MM.1S (cell line): ENCODE measurements at regions not wholly inside any gene's neighbourhood (a gene's known extent, or its start where the extent isn't known, plus 50 kb on each side); places are given as distances from the start of the nearest gene placed in this dataset.

Source experiments
- DNase-seq: peaks from one replicate; pipeline ENCODE4 v3.0.0-alpha.2; 2015
- H2AFZ ChIP-seq: fragments of 300-600 bp; sonication (generic); 2 replicates; pipeline ENCODE4 v1.6.0; 2016; ENCODE audit warnings: antibody characterized with exemption, low read length
- H3F3A ChIP-seq: fragments of 300-600 bp; sonication (generic); 2 replicates; pipeline ENCODE4 v1.6.1; 2016; ENCODE audit warnings: mild to moderate bottlenecking, antibody characterized with exemption, low read length, moderate library complexity, mixed read lengths; ENCODE audit not compliant: insufficient read depth
- H3K27ac ChIP-seq: fragments of 300-600 bp; sonication (generic); 2 replicates; pipeline ENCODE4 v1.5.1; 2016; ENCODE audit warnings: mild to moderate bottlenecking, low read length
- H3K27me3 ChIP-seq: fragments of 300-600 bp; sonication (generic); replicated peaks from 2 replicates; pipeline ENCODE4 v1.6.0; 2016; ENCODE audit warnings: low read length; ENCODE audit not compliant: insufficient read depth
- H3K36me3 ChIP-seq: fragments of 300-600 bp; sonication (generic); replicated peaks from 2 replicates; pipeline ENCODE4 v1.6.1; 2016; ENCODE audit warnings: mild to moderate bottlenecking, low read length, mixed read lengths; ENCODE audit not compliant: insufficient read depth
- H3K4me1 ChIP-seq: fragments of 300-600 bp; sonication (generic); 2 replicates; pipeline ENCODE4 v1.6.1; 2016; ENCODE audit warnings: low read length, mixed read lengths
- H3K4me2 ChIP-seq: fragments of 300-600 bp; sonication (generic); 2 replicates; pipeline ENCODE4 v1.6.0; 2016; ENCODE audit warnings: low read depth, low read length
- H3K4me3 ChIP-seq: fragments of 300-600 bp; sonication (generic); 2 replicates; pipeline ENCODE4 v1.5.1; 2016; ENCODE audit warnings: low read length, mixed read lengths
- H3K79me2 ChIP-seq: fragments of 300-600 bp; sonication (generic); 2 replicates; pipeline ENCODE4 v1.6.1; 2016; ENCODE audit warnings: mixed run types, low read length, mixed read lengths
- H3K9ac ChIP-seq: fragments of 300-600 bp; sonication (generic); 2 replicates; pipeline ENCODE4 v1.6.1; 2016; ENCODE audit warnings: low read length, mixed read lengths
- H3K9me2 ChIP-seq: fragments of 300-600 bp; sonication (generic); replicated peaks from 2 replicates; pipeline ENCODE4 v1.6.1; 2016; ENCODE audit warnings: mild to moderate bottlenecking, low read length, mixed read lengths; ENCODE audit not compliant: insufficient read depth
- H3K9me3 ChIP-seq: fragments of 300-600 bp; sonication (generic); replicated peaks from 2 replicates; pipeline ENCODE4 v1.6.1; 2016; ENCODE audit warnings: mild to moderate bottlenecking, low read length, mixed read lengths; ENCODE audit not compliant: insufficient read depth
- H4K20me1 ChIP-seq: fragments of 300-600 bp; sonication (generic); 2 replicates; pipeline ENCODE4 v1.6.1; 2016; ENCODE audit warnings: mild to moderate bottlenecking, low read length, moderate library complexity, mixed read lengths; ENCODE audit not compliant: insufficient read depth
- EZH2 ChIP-seq: fragments of 300-600 bp; sonication (generic); optimal IDR thresholded peaks from 2 replicates; pipeline ENCODE3; 2017; ENCODE audit warnings: low read depth, mild to moderate bottlenecking, antibody characterized with exemption, low read length, mixed read lengths
- EZH2phosphoT487 ChIP-seq: fragments of 300-600 bp; sonication (generic); IDR thresholded peaks from 2 replicates; pipeline ENCODE4 v1.6.1; 2018; ENCODE audit warnings: antibody characterized with exemption, low read length
- TF ChIP-seq, protein P1 (sequence below): fragments of 300-600 bp; sonication (generic); IDR thresholded peaks from 2 replicates; pipeline ENCODE4 v1.5.1; 2016; ENCODE audit warnings: antibody characterized with exemption, low read length, mixed read lengths

DNA sequence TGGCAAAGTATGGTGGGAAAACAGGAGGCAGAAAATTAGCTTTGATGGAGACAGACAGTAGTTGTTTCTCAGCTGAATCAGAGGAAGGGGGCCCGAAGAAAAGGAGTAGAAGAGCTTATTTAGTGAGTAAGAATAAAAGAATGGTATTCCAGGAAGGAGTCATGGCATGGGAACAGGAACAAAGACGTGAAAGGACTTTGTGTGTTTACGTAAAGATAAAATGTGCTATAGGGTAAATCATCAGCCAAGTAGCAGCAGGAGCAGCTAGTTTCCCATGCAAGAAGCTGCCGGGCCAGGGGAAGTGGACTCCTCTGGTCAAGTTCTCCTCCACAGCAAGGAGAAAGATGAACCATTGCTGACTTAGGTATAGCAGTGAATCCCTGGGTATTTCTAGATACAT lies 454.5 kb downstream of the HINT1 start:
- Histone ChIP-seq H3K79me2 (no peaks in the 10 kb centered on the region), H3K9me2 (no peaks in the 10 kb centered on the region), H2AFZ (no peak overlapping the region), H3K4me2 (no peak overlapping the region), H3F3A (no peaks in the 10 kb centered on the region), H4K20me1 (no peaks in the 10 kb centered on the region), H3K27ac (no peak overlapping the region), H3K9ac (no peak overlapping the region), H3K27me3 (no peaks in the 10 kb centered on the region), H3K9me3 (no peaks in the 10 kb centered on the region), H3K36me3 (no peaks in the 10 kb centered on the region), H3K4me1 (no peaks in the 10 kb centered on the region), H3K4me3 (no peak overlapping the region)
- TF ChIP-seq, protein P1, sequence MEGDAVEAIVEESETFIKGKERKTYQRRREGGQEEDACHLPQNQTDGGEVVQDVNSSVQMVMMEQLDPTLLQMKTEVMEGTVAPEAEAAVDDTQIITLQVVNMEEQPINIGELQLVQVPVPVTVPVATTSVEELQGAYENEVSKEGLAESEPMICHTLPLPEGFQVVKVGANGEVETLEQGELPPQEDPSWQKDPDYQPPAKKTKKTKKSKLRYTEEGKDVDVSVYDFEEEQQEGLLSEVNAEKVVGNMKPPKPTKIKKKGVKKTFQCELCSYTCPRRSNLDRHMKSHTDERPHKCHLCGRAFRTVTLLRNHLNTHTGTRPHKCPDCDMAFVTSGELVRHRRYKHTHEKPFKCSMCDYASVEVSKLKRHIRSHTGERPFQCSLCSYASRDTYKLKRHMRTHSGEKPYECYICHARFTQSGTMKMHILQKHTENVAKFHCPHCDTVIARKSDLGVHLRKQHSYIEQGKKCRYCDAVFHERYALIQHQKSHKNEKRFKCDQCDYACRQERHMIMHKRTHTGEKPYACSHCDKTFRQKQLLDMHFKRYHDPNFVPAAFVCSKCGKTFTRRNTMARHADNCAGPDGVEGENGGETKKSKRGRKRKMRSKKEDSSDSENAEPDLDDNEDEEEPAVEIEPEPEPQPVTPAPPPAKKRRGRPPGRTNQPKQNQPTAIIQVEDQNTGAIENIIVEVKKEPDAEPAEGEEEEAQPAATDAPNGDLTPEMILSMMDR = no peak
- no peak for TF ChIP-seq EZH2phosphoT487
- no peak for TF ChIP-seq EZH2
- DNase-seq = no peak

DNA sequence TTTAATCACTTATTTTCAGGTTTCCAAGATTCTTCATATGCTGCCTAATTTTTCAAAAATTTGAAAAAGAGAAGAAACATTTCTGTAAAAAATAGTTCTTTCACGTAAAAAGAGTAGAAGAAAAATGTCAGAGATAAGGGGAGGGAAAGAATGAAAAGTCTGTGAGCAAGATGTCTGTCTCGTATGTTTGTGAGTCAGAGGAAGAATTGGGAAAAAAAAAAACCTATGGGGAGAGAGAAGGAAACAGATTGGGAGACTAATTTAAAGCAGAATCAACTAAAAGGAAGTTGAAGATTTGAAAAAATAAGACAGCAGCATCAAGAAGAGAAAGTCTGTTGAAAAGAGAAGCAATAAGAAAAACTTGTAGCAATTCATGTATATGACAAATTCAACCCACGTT lies 456.3 kb downstream of the HINT1 start:
- Histone ChIP-seq H3K36me3 (no peaks in the 10 kb centered on the region), H2AFZ (no peak overlapping the region), H3K4me3 (no peak overlapping the region), H4K20me1 (no peaks in the 10 kb centered on the region), H3K27ac (no peak overlapping the region), H3K9me3 (no peaks in the 10 kb centered on the region), H3K4me1 (no peaks in the 10 kb centered on the region), H3K9me2 (no peaks in the 10 kb centered on the region), H3F3A (no peaks in the 10 kb centered on the region), H3K27me3 (no peaks in the 10 kb centered on the region), H3K79me2 (no peaks in the 10 kb centered on the region), H3K9ac (no peak overlapping the region), H3K4me2 (no peak overlapping the region)
- DNase-seq = no peak
- no peak for TF ChIP-seq EZH2

DNA sequence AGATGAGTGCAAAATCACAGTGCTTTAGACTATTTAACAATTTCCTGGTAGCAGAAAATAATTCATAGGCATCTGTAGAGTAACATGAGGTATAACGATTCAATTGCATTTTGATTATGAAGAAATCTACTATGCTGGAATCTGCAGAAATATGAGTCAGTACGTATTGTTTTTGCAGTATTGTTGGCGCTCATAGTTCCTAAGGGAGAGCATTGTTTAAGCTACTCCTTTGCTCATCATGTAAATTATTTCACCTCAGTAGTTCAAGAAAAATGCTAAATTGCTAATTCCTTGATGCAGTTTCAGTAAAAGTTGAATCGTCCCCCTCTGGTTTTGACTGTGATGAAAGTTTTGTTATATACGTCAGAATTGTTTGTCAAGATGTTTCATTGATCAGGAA lies 458.4 kb downstream of the HINT1 start:
- H4K20me1 ChIP-seq = no peaks in the 10 kb centered on the region
- no peaks in the 10 kb centered on the region for H3K9me2 ChIP-seq
- no peaks in the 10 kb centered on the region for H3K4me1 ChIP-seq
- H3K27me3 ChIP-seq = no peaks in the 10 kb centered on the region
- H3K4me2 ChIP-seq = no peak overlapping the region
- DNase-seq = no peak
- H3K27ac ChIP-seq = no peak overlapping the region
- H3K79me2 ChIP-seq = no peaks in the 10 kb centered on the region
- H3K4me3 ChIP-seq = no peak overlapping the region
- no peak overlapping the region for H2AFZ ChIP-seq
- H3K36me3 ChIP-seq = no peaks in the 10 kb centered on the region
- no peaks in the 10 kb centered on the region for H3K9me3 ChIP-seq
- no peaks in the 10 kb centered on the region for H3F3A ChIP-seq
- TF ChIP-seq EZH2phosphoT487 = no peak
- TF ChIP-seq, protein P1 = no peak
- TF ChIP-seq EZH2 = no peak
- no peak overlapping the region for H3K9ac ChIP-seq

DNA sequence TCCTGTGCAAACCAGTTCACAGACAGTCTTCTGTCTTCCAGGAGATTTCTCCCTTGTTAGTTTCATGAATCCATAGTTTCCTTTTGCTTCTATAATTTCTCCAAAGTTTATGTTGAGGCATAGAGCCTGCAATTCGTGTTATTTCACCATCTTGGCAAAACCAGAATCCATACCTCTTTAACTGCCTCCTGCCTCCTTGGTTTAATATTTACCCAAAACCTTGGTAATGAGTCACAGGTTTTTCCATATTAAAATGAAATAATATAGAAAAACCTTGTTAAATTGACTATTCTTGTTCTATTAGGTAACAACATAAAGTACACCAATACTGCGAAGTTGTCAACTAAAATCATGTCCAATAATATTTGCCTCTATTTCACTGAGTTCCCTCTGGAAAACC lies 459.7 kb downstream of the HINT1 start:
- no peak overlapping the region for H3K4me2 ChIP-seq
- no peak overlapping the region for H3K27ac ChIP-seq
- H3K9me3 ChIP-seq = no peaks in the 10 kb centered on the region
- no peaks in the 10 kb centered on the region for H3K4me1 ChIP-seq
- H4K20me1 ChIP-seq = no peaks in the 10 kb centered on the region
- H3K36me3 ChIP-seq = no peaks in the 10 kb centered on the region
- H3K4me3 ChIP-seq = no peak overlapping the region
- H3K9ac ChIP-seq = no peak overlapping the region
- no peak overlapping the region for H2AFZ ChIP-seq
- TF ChIP-seq, protein P1 = no peak
- TF ChIP-seq EZH2 (no peak), EZH2phosphoT487 (no peak)
- no peaks in the 10 kb centered on the region for H3K9me2 ChIP-seq
- no peaks in the 10 kb centered on the region for H3K79me2 ChIP-seq
- H3F3A ChIP-seq = no peaks in the 10 kb centered on the region
- DNase-seq = no peak
- no peaks in the 10 kb centered on the region for H3K27me3 ChIP-seq
